ENCODE measurements at regions not wholly inside any gene's neighbourhood (a gene's known extent, or its start where the extent isn't known, plus 50 kb on each side); places are given as distances from the start of the nearest gene placed in this dataset.

DNA sequence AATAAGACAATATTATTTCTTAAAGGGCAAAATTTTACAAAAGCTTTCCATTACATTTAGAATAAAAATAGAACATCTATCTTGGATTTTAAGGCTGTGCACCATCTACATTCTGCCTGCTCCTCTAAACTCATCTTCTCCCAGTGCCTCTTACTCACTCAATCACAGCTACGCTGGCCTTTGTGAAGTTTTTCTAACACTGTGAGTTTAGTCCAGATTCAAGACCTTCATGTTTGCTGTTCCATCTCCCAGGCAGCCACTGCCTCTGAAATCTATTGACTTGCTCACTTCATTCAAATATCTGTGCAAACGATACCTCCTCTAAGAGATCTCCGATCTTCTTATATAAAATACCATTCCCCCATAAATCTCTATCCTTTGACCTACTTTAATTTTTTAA, 673.4 kb upstream of the KIF2B start:
- no peak overlapping the region for H3K4me3 Mint-ChIP-seq (ENCODE audit: unreplicated experiment)
- CTCF ChIA-PET: no interaction called here
- intact Hi-C loops (cut with micrococcal nuclease; ENCODE audit: unreplicated experiment): no loop called here
- no peaks in the 10 kb centered on the region for H3K36me3 ChIP-seq (ENCODE audit: control insufficient read depth, insufficient read depth, low read length)
- peaks cover 2% of the 10 kb centered on the region for H3K27me3 Mint-ChIP-seq (ENCODE audit: insufficient read depth, unreplicated experiment)
- H3K27me3 ChIP-seq (replicated peaks; ENCODE audit: control insufficient read depth, insufficient read depth, low read length): no peaks in the 10 kb centered on the region
- BruUV-seq (replicated peaks): no TSS peak
- TF ChIP-seq, protein P1, sequence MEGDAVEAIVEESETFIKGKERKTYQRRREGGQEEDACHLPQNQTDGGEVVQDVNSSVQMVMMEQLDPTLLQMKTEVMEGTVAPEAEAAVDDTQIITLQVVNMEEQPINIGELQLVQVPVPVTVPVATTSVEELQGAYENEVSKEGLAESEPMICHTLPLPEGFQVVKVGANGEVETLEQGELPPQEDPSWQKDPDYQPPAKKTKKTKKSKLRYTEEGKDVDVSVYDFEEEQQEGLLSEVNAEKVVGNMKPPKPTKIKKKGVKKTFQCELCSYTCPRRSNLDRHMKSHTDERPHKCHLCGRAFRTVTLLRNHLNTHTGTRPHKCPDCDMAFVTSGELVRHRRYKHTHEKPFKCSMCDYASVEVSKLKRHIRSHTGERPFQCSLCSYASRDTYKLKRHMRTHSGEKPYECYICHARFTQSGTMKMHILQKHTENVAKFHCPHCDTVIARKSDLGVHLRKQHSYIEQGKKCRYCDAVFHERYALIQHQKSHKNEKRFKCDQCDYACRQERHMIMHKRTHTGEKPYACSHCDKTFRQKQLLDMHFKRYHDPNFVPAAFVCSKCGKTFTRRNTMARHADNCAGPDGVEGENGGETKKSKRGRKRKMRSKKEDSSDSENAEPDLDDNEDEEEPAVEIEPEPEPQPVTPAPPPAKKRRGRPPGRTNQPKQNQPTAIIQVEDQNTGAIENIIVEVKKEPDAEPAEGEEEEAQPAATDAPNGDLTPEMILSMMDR (IDR thresholded peaks at IDR 0.05; ENCODE audit: insufficient read depth in 1 of 2, low read depth in 1 of 2, low read length in 1 of 2, severe bottlenecking in 1 of 2, unreplicated experiment in 1 of 2): no peak
- DNase-seq: no peak
- POLR2A ChIA-PET: no interaction called here
- no peak overlapping the region for H3K4me3 ChIP-seq (ENCODE audit: low read depth, low read length)
- H3K36me3 Mint-ChIP-seq (ENCODE audit: insufficient read depth, unreplicated experiment): no peaks in the 10 kb centered on the region
- H3K27ac Mint-ChIP-seq (ENCODE audit: unreplicated experiment): no peak overlapping the region
- H3K9me3 ChIP-seq: no peaks in the 10 kb centered on the region
- H3K4me1 ChIP-seq: no peaks in the 10 kb centered on the region
- H3K4me1 Mint-ChIP-seq (ENCODE audit: low read depth, unreplicated experiment): peaks cover 16% of the 10 kb centered on the region
- H3K9me3 Mint-ChIP-seq (ENCODE audit: unreplicated experiment): no peaks in the 10 kb centered on the region

DNA sequence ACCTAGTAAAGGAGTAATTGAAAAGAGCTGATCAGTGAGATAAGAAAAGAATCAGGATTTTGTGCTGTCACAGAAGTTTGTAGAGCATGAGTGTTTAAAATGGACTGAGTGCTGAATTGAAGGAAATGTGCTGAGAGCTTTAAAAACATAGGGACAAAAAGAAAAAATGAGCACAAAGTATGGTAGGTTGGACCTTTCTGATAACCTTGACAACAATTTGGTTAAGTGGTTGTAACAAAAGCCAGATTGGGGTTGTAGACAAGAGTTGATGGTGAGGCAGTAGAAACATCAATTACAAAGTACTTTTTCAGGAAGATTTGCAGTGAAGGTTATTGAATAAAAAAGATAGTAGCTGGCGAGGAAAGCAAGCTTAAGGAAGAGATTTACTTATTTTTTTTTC, 674.7 kb upstream of the KIF2B start:
- CTCF ChIA-PET: no interaction called here
- BruUV-seq (replicated peaks): no TSS peak
- H3K27me3 Mint-ChIP-seq (ENCODE audit: insufficient read depth, unreplicated experiment): no peaks in the 10 kb centered on the region

DNA sequence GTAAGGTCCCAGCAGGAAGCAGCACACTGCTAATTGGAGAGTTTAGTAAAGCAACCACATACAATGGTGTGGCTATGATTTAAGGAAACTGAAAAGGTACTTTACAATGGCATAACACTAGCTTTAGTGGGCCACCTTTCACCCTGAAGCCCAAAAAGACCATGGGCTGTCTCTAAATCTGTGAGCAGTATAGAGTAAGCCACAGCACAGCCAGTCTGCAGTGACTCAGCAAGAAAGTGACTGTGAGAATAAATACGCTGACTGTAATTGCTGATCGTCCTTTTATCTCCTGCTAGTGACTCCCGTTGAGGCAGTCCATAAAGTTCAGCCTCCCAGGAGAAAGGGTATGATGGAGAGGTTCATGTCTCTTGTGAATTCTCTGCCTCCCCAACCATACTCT, 679.8 kb upstream of the KIF2B start:
- H3K9me3 ChIP-seq: no peaks in the 10 kb centered on the region
- DNase-seq: no peak
- H3K9me3 Mint-ChIP-seq (ENCODE audit: unreplicated experiment): no peaks in the 10 kb centered on the region
- H3K4me1 ChIP-seq: peaks cover 17% of the 10 kb centered on the region
- H3K27me3 Mint-ChIP-seq (ENCODE audit: insufficient read depth, unreplicated experiment): no peaks in the 10 kb centered on the region
- H3K36me3 ChIP-seq (ENCODE audit: control insufficient read depth, insufficient read depth, low read length): no peaks in the 10 kb centered on the region
- H3K4me3 ChIP-seq (ENCODE audit: low read depth, low read length): no peak overlapping the region
- ChIA-PET CTCF (no interaction called here), POLR2A (no interaction called here)
- H3K4me1 Mint-ChIP-seq (ENCODE audit: low read depth, unreplicated experiment): peaks cover 34% of the 10 kb centered on the region
- no peaks in the 10 kb centered on the region for H3K27me3 ChIP-seq (replicated peaks; ENCODE audit: control insufficient read depth, insufficient read depth, low read length)
- no peaks in the 10 kb centered on the region for H3K36me3 Mint-ChIP-seq (ENCODE audit: insufficient read depth, unreplicated experiment)
- intact Hi-C loops (cut with micrococcal nuclease; ENCODE audit: unreplicated experiment): no loop called here
- H3K4me3 Mint-ChIP-seq (ENCODE audit: unreplicated experiment): no peak overlapping the region
- no TSS peak for BruUV-seq (replicated peaks)
- TF ChIP-seq, protein P1 (IDR thresholded peaks at IDR 0.05; ENCODE audit: insufficient read depth in 1 of 2, low read depth in 1 of 2, low read length in 1 of 2, severe bottlenecking in 1 of 2, unreplicated experiment in 1 of 2): no peak
- no peak overlapping the region for H3K27ac Mint-ChIP-seq (ENCODE audit: unreplicated experiment)

More for the DNA sequence above, 674.7 kb upstream of the KIF2B start:
- intact Hi-C loops (cut with micrococcal nuclease; ENCODE audit: unreplicated experiment): no loop called here
- Histone ChIP-seq H3K27me3 (replicated peaks; ENCODE audit: control insufficient read depth, insufficient read depth, low read length) (no peaks in the 10 kb centered on the region), H3K4me1 (no peaks in the 10 kb centered on the region), H3K36me3 (ENCODE audit: control insufficient read depth, insufficient read depth, low read length) (no peaks in the 10 kb centered on the region), H3K4me3 (ENCODE audit: low read depth, low read length) (no peak overlapping the region), H3K9me3 (no peaks in the 10 kb centered on the region)
- H3K4me1 Mint-ChIP-seq (ENCODE audit: low read depth, unreplicated experiment): peaks cover 11% of the 10 kb centered on the region
- TF ChIP-seq, protein P1 (IDR thresholded peaks at IDR 0.05; ENCODE audit: insufficient read depth in 1 of 2, low read depth in 1 of 2, low read length in 1 of 2, severe bottlenecking in 1 of 2, unreplicated experiment in 1 of 2): no peak
- no peaks in the 10 kb centered on the region for H3K9me3 Mint-ChIP-seq (ENCODE audit: unreplicated experiment)
- H3K36me3 Mint-ChIP-seq (ENCODE audit: insufficient read depth, unreplicated experiment): no peaks in the 10 kb centered on the region
- POLR2A ChIA-PET: no interaction called here
- no peak for DNase-seq
- no peak overlapping the region for H3K27ac Mint-ChIP-seq (ENCODE audit: unreplicated experiment)
- H3K4me3 Mint-ChIP-seq (ENCODE audit: unreplicated experiment): no peak overlapping the region

All from Caco-2 (cell line).